PC-9 (cell line): ENCODE measurements at regions not wholly inside any gene's neighbourhood (a gene's known extent, or its start where the extent isn't known, plus 50 kb on each side); places are given as distances from the start of the nearest gene placed in this dataset.
"Not testable (repeated sequence)": the region's sequence is repeated elsewhere in the genome, so short reads cannot be mapped to it uniquely, and the experiment has no call there.

Experiments used
- BruUV-seq: library from RNA; stranded (reverse); fragments of 400-500 nt; replicated peaks from 2 replicates; lab custom pipeline; 2021; lab: Mats Ljungman, UMichigan
- CTCF ChIA-PET: fragments of 300-600 bp; sonication (Branson Sonifier 250); formaldehyde crosslinking; loops from one replicate; lab custom pipeline; 2022; ENCODE audit warnings: antibody characterized with exemption; lab: Charles Lee
- POLR2A ChIA-PET: fragments of 300-600 bp; sonication (Branson Sonifier 250); formaldehyde crosslinking; loops from one replicate; lab custom pipeline; 2022; ENCODE audit warnings: antibody characterized with exemption; ENCODE audit not compliant: unreplicated experiment; lab: Charles Lee
- DNase-seq, 2 experiments: peaks; one replicate each; pipeline versions ENCODE4 v3.0.0 to v3.0.0-alpha.2; 2015 to 2022; ENCODE audit warnings: mixed read lengths in 1 of 2
- H2AFZ ChIP-seq: fragments of 200-600 bp; sonication (generic); 2 replicates; pipeline ENCODE4 v1.8.1; 2017; ENCODE audit warnings: antibody characterized with exemption
- H3F3A ChIP-seq: fragments of 200-600 bp; sonication (generic); 2 replicates; pipeline ENCODE4 v1.8.1; 2017; ENCODE audit warnings: antibody characterized with exemption, mild to moderate bottlenecking, low read depth; ENCODE audit not compliant: insufficient read depth
- H3K27ac ChIP-seq: fragments of 200-600 bp; sonication (generic); 2 replicates; pipeline ENCODE4 v1.6.1; 2016; ENCODE audit warnings: mixed run types
- H3K27me3 ChIP-seq: fragments of 200-600 bp; sonication (generic); 2 replicates; pipeline ENCODE4 v1.6.1; 2016; ENCODE audit warnings: low read depth, mixed run types; ENCODE audit not compliant: insufficient read depth
- H3K36me3 ChIP-seq: fragments of 200-600 bp; sonication (generic); 2 replicates; pipeline ENCODE4 v1.6.1; 2016; ENCODE audit warnings: low read depth, mixed run types
- H3K4me1 ChIP-seq: fragments of 200-600 bp; sonication (generic); replicated peaks from 2 replicates; pipeline ENCODE4 v1.6.1; 2016; ENCODE audit warnings: mixed run types; ENCODE audit not compliant: insufficient read depth
- H3K4me2 ChIP-seq: fragments of 200-600 bp; sonication (generic); 2 replicates; pipeline ENCODE4 v1.6.1; 2017; ENCODE audit warnings: mixed run types
- H3K4me3 ChIP-seq: fragments of 200-600 bp; sonication (generic); 2 replicates; pipeline ENCODE4 v1.6.1; 2016; ENCODE audit warnings: mixed run types
- H3K79me2 ChIP-seq: fragments of 200-600 bp; sonication (generic); 2 replicates; pipeline ENCODE4 v1.6.1; 2017; ENCODE audit warnings: low read depth, mixed run types
- H3K9me2 ChIP-seq: fragments of 200-600 bp; sonication (generic); 2 replicates; pipeline ENCODE4 v1.8.1; 2017; ENCODE audit warnings: mild to moderate bottlenecking; ENCODE audit not compliant: insufficient read depth
- H3K9me3 ChIP-seq: fragments of 200-600 bp; sonication (generic); 2 replicates; pipeline ENCODE4 v1.8.1; 2016; ENCODE audit warnings: low read depth; ENCODE audit not compliant: insufficient read depth
- H4K20me1 ChIP-seq: fragments of 200-600 bp; sonication (generic); 2 replicates; pipeline ENCODE4 v1.8.1; 2017; ENCODE audit not compliant: insufficient read depth
- CTCF ChIP-seq: fragments of 200-600 bp; sonication (generic); conservative IDR thresholded peaks from 2 replicates; pipeline ENCODE4 v1.6.1; 2017; ENCODE audit warnings: mixed run types, antibody characterized with exemption, mild to moderate bottlenecking, moderate library complexity
- EZH2 ChIP-seq: fragments of 200-600 bp; sonication (generic); IDR thresholded peaks from 2 replicates; pipeline ENCODE4 v1.8.0; 2017; ENCODE audit warnings: antibody characterized with exemption, low read depth
- intact Hi-C: fragments of 100-400 bp; cut with micrococcal nuclease; formaldehyde crosslinking; loops from one replicate; pipeline ENCODE4 v1.10.0; 2022; ENCODE audit not compliant: unreplicated experiment

GRCh38 chr21:28018213-28018612 is 974.5 kb downstream of the LTN1 start:
- Histone ChIP-seq H3K27me3 (no peaks in the 10 kb centered on the region), H3F3A (no peaks in the 10 kb centered on the region), H4K20me1 (no peaks in the 10 kb centered on the region), H3K27ac (no peak overlapping the region), H3K4me1 (no peaks in the 10 kb centered on the region), H3K9me3 (no peaks in the 10 kb centered on the region), H3K9me2 (no peaks in the 10 kb centered on the region), H3K4me3 (no peak overlapping the region), H3K36me3 (no peaks in the 10 kb centered on the region), H3K79me2 (no peaks in the 10 kb centered on the region), H3K4me2 (no peak overlapping the region), H2AFZ (no peak overlapping the region)
- no TSS peak for BruUV-seq
- no peak for TF ChIP-seq CTCF
- TF ChIP-seq EZH2: no peak
- CTCF ChIA-PET: no interaction called here
- DNase-seq: no peak
- intact Hi-C loops: no loop called here
- POLR2A ChIA-PET: no interaction called here

GRCh38 chr21:28016571-28016970 is 976.1 kb downstream of the LTN1 start:
- TF ChIP-seq CTCF (no peak), EZH2 (no peak)
- Histone ChIP-seq H4K20me1 (no peaks in the 10 kb centered on the region), H3K9me2 (no peaks in the 10 kb centered on the region), H3K79me2 (no peaks in the 10 kb centered on the region), H3K36me3 (no peaks in the 10 kb centered on the region), H3K27ac (no peak overlapping the region), H3K4me3 (no peak overlapping the region), H3K4me1 (no peaks in the 10 kb centered on the region), H3K4me2 (no peak overlapping the region), H3F3A (no peaks in the 10 kb centered on the region), H3K27me3 (no peaks in the 10 kb centered on the region), H3K9me3 (no peaks in the 10 kb centered on the region), H2AFZ (no peak overlapping the region)
- intact Hi-C loops: no loop called here
- DNase-seq: no peak
- BruUV-seq: no TSS peak
- POLR2A ChIA-PET: no interaction called here
- CTCF ChIA-PET: no interaction called here

GRCh38 chr21:28013123-28013522 is 979.6 kb downstream of the LTN1 start:
- H3K4me3 ChIP-seq, DNase-seq, H3K79me2 ChIP-seq, H3K27ac ChIP-seq, H3K9me2 ChIP-seq, H3K9me3 ChIP-seq, CTCF ChIA-PET, intact Hi-C loops, H3K36me3 ChIP-seq, POLR2A ChIA-PET, H3K4me1 ChIP-seq, H3K4me2 ChIP-seq, BruUV-seq, H3F3A ChIP-seq, H3K27me3 ChIP-seq, H2AFZ ChIP-seq, H4K20me1 ChIP-seq: not testable (repeated sequence)

GRCh38 chr21:28011970-28012369 is 980.7 kb downstream of the LTN1 start:
- H3K27me3 ChIP-seq, H3K9me2 ChIP-seq, H3F3A ChIP-seq, H3K9me3 ChIP-seq, H4K20me1 ChIP-seq, H3K4me3 ChIP-seq, H3K79me2 ChIP-seq, DNase-seq, POLR2A ChIA-PET, H3K36me3 ChIP-seq, H3K4me2 ChIP-seq, H3K4me1 ChIP-seq, BruUV-seq, CTCF ChIA-PET, H2AFZ ChIP-seq, intact Hi-C loops, H3K27ac ChIP-seq: not testable (repeated sequence)

- H3K4me1 ChIP-seq, H4K20me1 ChIP-seq, intact Hi-C loops, H3K9me2 ChIP-seq, CTCF ChIA-PET, H3K36me3 ChIP-seq, H3F3A ChIP-seq, H3K79me2 ChIP-seq, H3K4me3 ChIP-seq, DNase-seq, BruUV-seq, H3K9me3 ChIP-seq, H3K27ac ChIP-seq, H3K4me2 ChIP-seq, POLR2A ChIA-PET, H3K27me3 ChIP-seq, H2AFZ ChIP-seq: not testable (repeated sequence)
Measured at GRCh38 chr21:28008245-28008644, 984.4 kb downstream of the LTN1 start.

- H3K27ac ChIP-seq, CTCF ChIA-PET, H3K4me2 ChIP-seq, H3F3A ChIP-seq, POLR2A ChIA-PET, H3K36me3 ChIP-seq, H3K9me2 ChIP-seq, H3K4me3 ChIP-seq, DNase-seq, H3K4me1 ChIP-seq, H2AFZ ChIP-seq, H3K27me3 ChIP-seq, intact Hi-C loops, H3K9me3 ChIP-seq, BruUV-seq, H4K20me1 ChIP-seq, H3K79me2 ChIP-seq: not testable (repeated sequence)
Measured at GRCh38 chr21:28003627-28004026, 989.0 kb downstream of the LTN1 start.
